ENCODE measurements at regions not wholly inside any gene's neighbourhood (a gene's known extent, or its start where the extent isn't known, plus 50 kb on each side); places are given as distances from the start of the nearest gene placed in this dataset.

DNA sequence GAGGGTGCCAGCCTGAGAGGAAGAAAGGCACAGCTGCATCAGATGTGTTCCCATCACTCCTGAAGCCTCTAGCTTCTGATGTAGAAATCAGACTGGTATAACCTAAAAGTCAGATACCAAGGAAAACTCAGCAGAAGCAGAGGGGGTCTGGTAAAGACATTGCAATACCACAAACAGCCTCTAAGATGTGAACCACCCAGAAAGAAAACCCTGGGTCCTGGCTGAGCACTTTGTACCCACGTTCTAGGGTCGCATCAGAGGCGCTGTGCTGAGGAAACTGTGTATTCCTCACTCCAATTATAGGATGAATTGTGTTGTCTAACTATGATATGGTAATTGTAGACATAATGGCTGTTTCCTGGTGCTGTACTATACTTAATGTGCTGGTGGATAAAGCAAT is 275.6 kb downstream of the IRX2 start:
- Histone ChIP-seq H3K27ac (no peak overlapping the region), H3K4me1 (no peaks in the 10 kb centered on the region), H3K4me3 (no peak overlapping the region), H3K27me3 (no peaks in the 10 kb centered on the region), H3K9me3 (no peaks in the 10 kb centered on the region), H3K36me3 (no peaks in the 10 kb centered on the region)
- no peak for DNase-seq
- intact Hi-C loops (cut with DNase I; ENCODE audit: low total_unique reads), result no loop called here
- TF ChIP-seq, protein P1, sequence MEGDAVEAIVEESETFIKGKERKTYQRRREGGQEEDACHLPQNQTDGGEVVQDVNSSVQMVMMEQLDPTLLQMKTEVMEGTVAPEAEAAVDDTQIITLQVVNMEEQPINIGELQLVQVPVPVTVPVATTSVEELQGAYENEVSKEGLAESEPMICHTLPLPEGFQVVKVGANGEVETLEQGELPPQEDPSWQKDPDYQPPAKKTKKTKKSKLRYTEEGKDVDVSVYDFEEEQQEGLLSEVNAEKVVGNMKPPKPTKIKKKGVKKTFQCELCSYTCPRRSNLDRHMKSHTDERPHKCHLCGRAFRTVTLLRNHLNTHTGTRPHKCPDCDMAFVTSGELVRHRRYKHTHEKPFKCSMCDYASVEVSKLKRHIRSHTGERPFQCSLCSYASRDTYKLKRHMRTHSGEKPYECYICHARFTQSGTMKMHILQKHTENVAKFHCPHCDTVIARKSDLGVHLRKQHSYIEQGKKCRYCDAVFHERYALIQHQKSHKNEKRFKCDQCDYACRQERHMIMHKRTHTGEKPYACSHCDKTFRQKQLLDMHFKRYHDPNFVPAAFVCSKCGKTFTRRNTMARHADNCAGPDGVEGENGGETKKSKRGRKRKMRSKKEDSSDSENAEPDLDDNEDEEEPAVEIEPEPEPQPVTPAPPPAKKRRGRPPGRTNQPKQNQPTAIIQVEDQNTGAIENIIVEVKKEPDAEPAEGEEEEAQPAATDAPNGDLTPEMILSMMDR (IDR thresholded peaks at IDR 0.05), result no peak

DNA sequence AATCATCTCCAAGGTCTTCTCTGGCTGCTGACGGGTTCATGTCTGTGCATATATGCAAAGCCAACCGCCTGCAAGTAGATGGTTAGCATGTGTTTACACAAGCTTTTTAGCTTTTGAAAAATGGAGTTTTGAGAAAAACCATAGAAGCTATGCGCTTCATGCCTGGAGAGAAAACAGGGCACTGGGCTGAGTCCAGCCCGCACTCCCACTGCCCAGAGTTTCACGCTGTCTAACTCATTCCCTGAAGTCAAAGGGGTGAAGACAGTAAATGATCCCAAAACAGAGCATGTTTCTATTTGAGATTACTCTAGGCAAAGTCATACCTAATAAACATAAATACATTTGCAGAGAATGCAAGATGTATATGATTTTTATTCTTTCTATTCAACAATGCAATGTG is 278.8 kb downstream of the IRX2 start:
- no peaks in the 10 kb centered on the region for H3K36me3 ChIP-seq
- H3K4me1 ChIP-seq, result no peaks in the 10 kb centered on the region
- no peaks in the 10 kb centered on the region for H3K9me3 ChIP-seq
- no peaks in the 10 kb centered on the region for H3K27me3 ChIP-seq
- TF ChIP-seq, protein P1 (IDR thresholded peaks at IDR 0.05), result no peak
- DNase-seq, result no peak
- no peak overlapping the region for H3K27ac ChIP-seq
- intact Hi-C loops (cut with DNase I; ENCODE audit: low total_unique reads), result no loop called here
- H3K4me3 ChIP-seq, result no peak overlapping the region

DNA sequence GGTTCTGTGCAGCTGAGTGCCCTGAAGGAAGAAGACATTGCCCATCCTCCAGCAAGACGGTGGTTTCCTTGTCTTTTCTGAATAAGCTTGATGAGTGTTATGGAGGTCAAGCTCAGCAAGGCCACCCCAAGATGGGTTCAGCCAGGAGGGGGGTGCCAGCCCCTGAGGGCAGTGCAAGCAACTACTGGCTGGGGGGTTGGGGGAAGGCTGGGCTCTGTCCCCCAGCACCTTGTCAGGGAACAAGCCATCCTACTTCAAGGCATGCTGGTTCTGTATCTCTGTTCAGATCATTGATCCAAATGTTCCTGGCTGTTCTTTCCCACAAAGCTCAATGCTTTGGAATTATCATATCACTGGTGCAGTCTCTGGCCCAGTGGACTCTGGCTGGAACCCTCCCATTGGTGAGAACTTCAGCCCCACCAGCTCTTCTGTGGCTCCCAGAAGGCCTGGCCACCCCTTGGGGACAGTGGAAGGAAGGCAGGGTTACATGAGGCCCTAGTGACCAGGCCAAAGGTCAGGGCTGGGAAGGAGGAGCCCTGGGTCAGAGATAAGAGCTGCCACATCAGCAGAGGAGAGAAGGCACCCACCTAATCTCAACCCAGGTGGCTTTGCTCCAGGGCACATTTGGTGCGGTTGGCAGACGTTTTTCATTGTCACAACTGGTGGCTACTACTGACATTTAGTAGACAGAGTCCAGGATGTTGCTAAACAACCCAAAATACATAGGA is 280.2 kb downstream of the IRX2 start:
- intact Hi-C loops (cut with DNase I; ENCODE audit: low total_unique reads), result no loop called here
- no peaks in the 10 kb centered on the region for H3K4me1 ChIP-seq
- TF ChIP-seq, protein P1 (IDR thresholded peaks at IDR 0.05), result no peak
- no peaks in the 10 kb centered on the region for H3K27me3 ChIP-seq
- no peaks in the 10 kb centered on the region for H3K9me3 ChIP-seq
- no peak for DNase-seq
- no peak overlapping the region for H3K27ac ChIP-seq
- no peaks in the 10 kb centered on the region for H3K36me3 ChIP-seq
- H3K4me3 ChIP-seq, result no peak overlapping the region

DNA sequence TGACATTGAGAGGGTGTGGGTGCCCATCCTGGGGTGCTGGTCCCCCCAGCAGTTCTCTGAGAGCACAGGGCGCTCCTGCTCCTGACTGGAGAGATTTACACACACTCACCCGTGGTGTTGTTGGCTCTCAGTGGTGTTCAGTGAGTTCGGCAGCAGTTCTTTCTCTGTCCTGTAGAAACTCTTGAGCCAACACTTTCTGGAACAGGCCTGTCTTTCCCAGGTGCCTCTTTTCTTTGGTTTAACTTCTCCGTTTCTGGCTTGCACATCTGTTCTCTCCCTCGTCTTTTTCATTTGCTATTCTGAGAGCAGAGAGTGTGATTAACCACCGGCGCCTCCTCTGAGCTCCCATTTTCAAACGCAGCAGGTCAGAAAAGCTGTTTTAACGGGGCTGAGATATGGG is 284.5 kb downstream of the IRX2 start:
- DNase-seq, result no peak
- H3K4me1 ChIP-seq, result no peaks in the 10 kb centered on the region
- no peak overlapping the region for H3K27ac ChIP-seq
- intact Hi-C loops (cut with DNase I; ENCODE audit: low total_unique reads), result no loop called here
- H3K4me3 ChIP-seq, result no peak overlapping the region
- H3K9me3 ChIP-seq, result no peaks in the 10 kb centered on the region
- no peaks in the 10 kb centered on the region for H3K27me3 ChIP-seq
- TF ChIP-seq, protein P1 (IDR thresholded peaks at IDR 0.05), result no peak
- no peaks in the 10 kb centered on the region for H3K36me3 ChIP-seq

DNA sequence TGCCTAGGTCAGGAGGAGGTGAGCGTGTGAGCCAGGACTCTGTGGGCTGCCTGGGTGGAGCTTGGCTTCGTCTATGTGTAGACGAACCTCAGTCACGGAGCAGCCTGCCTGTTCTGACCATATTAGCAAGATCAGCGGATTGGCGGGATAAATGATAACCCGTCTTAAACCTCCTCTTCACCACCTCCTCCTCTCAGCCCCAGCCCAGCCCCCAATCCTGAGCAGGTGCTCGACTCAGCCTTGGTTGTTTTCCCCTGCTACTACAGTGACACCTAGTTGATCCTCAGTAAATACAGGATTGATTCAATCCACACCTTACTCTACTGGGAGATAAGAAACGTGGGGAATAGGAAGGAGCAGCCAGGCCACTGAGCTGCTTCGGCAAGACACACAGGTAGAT is 286.1 kb downstream of the IRX2 start:
- H3K36me3 ChIP-seq, result no peaks in the 10 kb centered on the region
- no peaks in the 10 kb centered on the region for H3K27me3 ChIP-seq
- H3K4me1 ChIP-seq, result no peaks in the 10 kb centered on the region
- H3K4me3 ChIP-seq, result no peak overlapping the region
- no peaks in the 10 kb centered on the region for H3K9me3 ChIP-seq
- TF ChIP-seq, protein P1 (IDR thresholded peaks at IDR 0.05), result no peak
- no peak overlapping the region for H3K27ac ChIP-seq
- intact Hi-C loops (cut with DNase I; ENCODE audit: low total_unique reads), result no loop called here
- no peak for DNase-seq

DNA sequence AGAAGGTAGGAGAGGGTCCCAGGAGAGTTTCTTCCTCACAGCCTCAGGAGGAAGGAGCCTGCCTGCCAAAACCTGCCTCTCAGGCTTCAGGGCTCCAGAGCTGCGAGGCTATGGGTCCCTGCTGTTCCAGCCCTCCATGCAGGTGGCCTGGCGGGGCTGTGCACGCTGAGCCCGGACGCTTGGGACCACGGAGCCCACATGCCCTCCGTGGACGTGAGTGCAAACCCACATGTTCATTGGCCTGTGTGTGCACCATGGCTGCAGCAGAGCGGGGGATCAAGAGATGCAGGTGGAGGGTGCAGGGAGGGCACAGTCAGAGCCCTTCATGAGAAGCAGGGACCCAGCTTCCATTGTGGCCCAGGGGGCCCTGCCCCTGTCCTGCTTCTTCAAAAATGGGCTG is 287.3 kb downstream of the IRX2 start:
- Histone ChIP-seq H3K9me3 (no peaks in the 10 kb centered on the region), H3K4me1 (no peaks in the 10 kb centered on the region), H3K36me3 (no peaks in the 10 kb centered on the region), H3K4me3 (no peak overlapping the region), H3K27me3 (no peaks in the 10 kb centered on the region), H3K27ac (no peak overlapping the region)
- TF ChIP-seq, protein P1 (IDR thresholded peaks at IDR 0.05), result no peak
- no peak for DNase-seq
- intact Hi-C loops (cut with DNase I; ENCODE audit: low total_unique reads), result no loop called here

All from tibial artery (tissue), 4 donors.